ENCODE measurements at regions not wholly inside any gene's neighbourhood (a gene's known extent, or its start where the extent isn't known, plus 50 kb on each side); places are given as distances from the start of the nearest gene placed in this dataset.
A peak's percentile ranks its signal among the peaks of the same experiment; 100 is the strongest.

GRCh38 chr1:228902781-228903433 is 167.6 kb downstream of the RHOU start:
- peak overlapping the region; percentile 48 for H3K27ac ChIP-seq (ENCODE audit: low read length)
- POLR2A ChIA-PET, result no interaction called here
- TF ChIP-seq, protein P1, sequence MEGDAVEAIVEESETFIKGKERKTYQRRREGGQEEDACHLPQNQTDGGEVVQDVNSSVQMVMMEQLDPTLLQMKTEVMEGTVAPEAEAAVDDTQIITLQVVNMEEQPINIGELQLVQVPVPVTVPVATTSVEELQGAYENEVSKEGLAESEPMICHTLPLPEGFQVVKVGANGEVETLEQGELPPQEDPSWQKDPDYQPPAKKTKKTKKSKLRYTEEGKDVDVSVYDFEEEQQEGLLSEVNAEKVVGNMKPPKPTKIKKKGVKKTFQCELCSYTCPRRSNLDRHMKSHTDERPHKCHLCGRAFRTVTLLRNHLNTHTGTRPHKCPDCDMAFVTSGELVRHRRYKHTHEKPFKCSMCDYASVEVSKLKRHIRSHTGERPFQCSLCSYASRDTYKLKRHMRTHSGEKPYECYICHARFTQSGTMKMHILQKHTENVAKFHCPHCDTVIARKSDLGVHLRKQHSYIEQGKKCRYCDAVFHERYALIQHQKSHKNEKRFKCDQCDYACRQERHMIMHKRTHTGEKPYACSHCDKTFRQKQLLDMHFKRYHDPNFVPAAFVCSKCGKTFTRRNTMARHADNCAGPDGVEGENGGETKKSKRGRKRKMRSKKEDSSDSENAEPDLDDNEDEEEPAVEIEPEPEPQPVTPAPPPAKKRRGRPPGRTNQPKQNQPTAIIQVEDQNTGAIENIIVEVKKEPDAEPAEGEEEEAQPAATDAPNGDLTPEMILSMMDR (IDR thresholded peaks at IDR 0.05), result no peak
- TF ChIP-seq POLR2AphosphoS5 (IDR thresholded peaks at IDR 0.05; ENCODE audit: low read depth, low read length), result peak; percentile 86

GRCh38 chr1:228903434-228904071 is 168.3 kb downstream of the RHOU start:
- DNase-seq (ENCODE audit: low read depth, low spot score) (no peak), ATAC-seq (peak; percentile 74)
- Histone ChIP-seq H3K27ac (ENCODE audit: low read length) (peak overlapping the region; percentile 48), H3K4me3 (ENCODE audit: low read depth in 2 of 2, low read length in 2 of 2) (peak overlapping the region in 1 of 2 experiments; percentile 4; a peak in 1 of 4 replicates), H3K9me3 (ENCODE audit: control insufficient read depth, insufficient read depth, low read depth, low read length) (no peaks in the 10 kb centered on the region), H3K4me1 (ENCODE audit: control insufficient read depth, insufficient read depth, low read length) (peaks cover 21% of the 10 kb centered on the region), H3K36me3 (ENCODE audit: control insufficient read depth, insufficient read depth, low read length) (no peaks in the 10 kb centered on the region), H3K27me3 (ENCODE audit: control insufficient read depth, insufficient read depth, low read length) (no peaks in the 10 kb centered on the region)
- TF ChIP-seq, protein P1 (IDR thresholded peaks at IDR 0.05), result no peak
- TF ChIP-seq SIN3A (IDR thresholded peaks at IDR 0.05; ENCODE audit: borderline replicate concordance, insufficient read depth, low read depth, low read length), result no peak
- CTCF ChIA-PET, result no interaction called here
- intact Hi-C loops (cut with micrococcal nuclease; ENCODE audit: unreplicated experiment) (no loop called here), in situ Hi-C loops (cut with HindIII; ENCODE audit: low pct_unique_long_range_greater_than_20kb, low sequenced_read_pairs) (no loop called here)
- no TSS peak for BruUV-seq (replicated peaks)
- POLR2A ChIA-PET, result no interaction called here

More at GRCh38 chr1:228902781-228903433, 167.6 kb downstream of the RHOU start:
- Histone ChIP-seq H3K4me3 (ENCODE audit: low read depth in 2 of 2, low read length in 2 of 2) (peak overlapping the region in 1 of 2 experiments; percentile 4; a peak in 1 of 4 replicates), H3K27me3 (ENCODE audit: control insufficient read depth, insufficient read depth, low read length) (no peaks in the 10 kb centered on the region), H3K9me3 (ENCODE audit: control insufficient read depth, insufficient read depth, low read depth, low read length) (no peaks in the 10 kb centered on the region), H3K36me3 (ENCODE audit: control insufficient read depth, insufficient read depth, low read length) (no peaks in the 10 kb centered on the region), H3K4me1 (ENCODE audit: control insufficient read depth, insufficient read depth, low read length) (peaks cover 21% of the 10 kb centered on the region)
- CTCF ChIA-PET, result no interaction called here
- in situ Hi-C loops (cut with HindIII; ENCODE audit: low pct_unique_long_range_greater_than_20kb, low sequenced_read_pairs), result no loop called here
- DNase-seq (ENCODE audit: low read depth, low spot score), result peak; percentile 89
- intact Hi-C loops (cut with micrococcal nuclease; ENCODE audit: unreplicated experiment), result no loop called here
- BruUV-seq (replicated peaks), result no TSS peak
- ATAC-seq, result peak; percentile 94

- in situ Hi-C loops (cut with HindIII; ENCODE audit: low pct_unique_long_range_greater_than_20kb, low sequenced_read_pairs) (no loop called here), intact Hi-C loops (cut with micrococcal nuclease; ENCODE audit: unreplicated experiment) (no loop called here)
- TF ChIP-seq POLR2AphosphoS5 (IDR thresholded peaks at IDR 0.05; ENCODE audit: low read depth, low read length), result no peak
- no peak for TF ChIP-seq TCF7L2 (IDR thresholded peaks at IDR 0.05; ENCODE audit: low read depth, low read length)
- TF ChIP-seq, protein P1 (IDR thresholded peaks at IDR 0.05), result no peak
- no peak for TF ChIP-seq SIN3A (IDR thresholded peaks at IDR 0.05; ENCODE audit: borderline replicate concordance, insufficient read depth, low read depth, low read length)
- TF ChIP-seq, protein P2, sequence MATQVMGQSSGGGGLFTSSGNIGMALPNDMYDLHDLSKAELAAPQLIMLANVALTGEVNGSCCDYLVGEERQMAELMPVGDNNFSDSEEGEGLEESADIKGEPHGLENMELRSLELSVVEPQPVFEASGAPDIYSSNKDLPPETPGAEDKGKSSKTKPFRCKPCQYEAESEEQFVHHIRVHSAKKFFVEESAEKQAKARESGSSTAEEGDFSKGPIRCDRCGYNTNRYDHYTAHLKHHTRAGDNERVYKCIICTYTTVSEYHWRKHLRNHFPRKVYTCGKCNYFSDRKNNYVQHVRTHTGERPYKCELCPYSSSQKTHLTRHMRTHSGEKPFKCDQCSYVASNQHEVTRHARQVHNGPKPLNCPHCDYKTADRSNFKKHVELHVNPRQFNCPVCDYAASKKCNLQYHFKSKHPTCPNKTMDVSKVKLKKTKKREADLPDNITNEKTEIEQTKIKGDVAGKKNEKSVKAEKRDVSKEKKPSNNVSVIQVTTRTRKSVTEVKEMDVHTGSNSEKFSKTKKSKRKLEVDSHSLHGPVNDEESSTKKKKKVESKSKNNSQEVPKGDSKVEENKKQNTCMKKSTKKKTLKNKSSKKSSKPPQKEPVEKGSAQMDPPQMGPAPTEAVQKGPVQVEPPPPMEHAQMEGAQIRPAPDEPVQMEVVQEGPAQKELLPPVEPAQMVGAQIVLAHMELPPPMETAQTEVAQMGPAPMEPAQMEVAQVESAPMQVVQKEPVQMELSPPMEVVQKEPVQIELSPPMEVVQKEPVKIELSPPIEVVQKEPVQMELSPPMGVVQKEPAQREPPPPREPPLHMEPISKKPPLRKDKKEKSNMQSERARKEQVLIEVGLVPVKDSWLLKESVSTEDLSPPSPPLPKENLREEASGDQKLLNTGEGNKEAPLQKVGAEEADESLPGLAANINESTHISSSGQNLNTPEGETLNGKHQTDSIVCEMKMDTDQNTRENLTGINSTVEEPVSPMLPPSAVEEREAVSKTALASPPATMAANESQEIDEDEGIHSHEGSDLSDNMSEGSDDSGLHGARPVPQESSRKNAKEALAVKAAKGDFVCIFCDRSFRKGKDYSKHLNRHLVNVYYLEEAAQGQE (IDR thresholded peaks at IDR 0.05; ENCODE audit: insufficient read depth in 1 of 2, low read depth in 2 of 2, low read length in 1 of 2), result no peak
- ATAC-seq, result no peak
- ChIA-PET CTCF (no interaction called here), POLR2A (no interaction called here)
- no TSS peak for BruUV-seq (replicated peaks)
- Histone ChIP-seq H3K4me3 (ENCODE audit: low read depth in 2 of 2, low read length in 2 of 2) (no peak overlapping the region), H3K27me3 (ENCODE audit: control insufficient read depth, insufficient read depth, low read length) (no peaks in the 10 kb centered on the region), H3K36me3 (ENCODE audit: control insufficient read depth, insufficient read depth, low read length) (no peaks in the 10 kb centered on the region), H3K27ac (ENCODE audit: low read length) (no peak overlapping the region), H3K9me3 (ENCODE audit: control insufficient read depth, insufficient read depth, low read depth, low read length) (no peaks in the 10 kb centered on the region), H3K4me1 (ENCODE audit: control insufficient read depth, insufficient read depth, low read length) (peaks cover 21% of the 10 kb centered on the region)
- no peak for DNase-seq (ENCODE audit: low read depth, low spot score)
Measured at GRCh38 chr1:228904222-228904621, 168.9 kb downstream of the RHOU start.

Measured in Panc1 (cell line).